Smooth muscle cell (in vitro differentiated cells): ENCODE measurements at regions not wholly inside any gene's neighbourhood (a gene's known extent, or its start where the extent isn't known, plus 50 kb on each side); places are given as distances from the start of the nearest gene placed in this dataset.

ENCODE experiments used
- DNase-seq: peaks from one replicate; lab custom pipeline; 2025; ENCODE audit not compliant: unreplicated experiment; lab: John Stamatoyannopoulos, UW
- H2AFZ ChIP-seq: fragments of 200-600 bp; sonication (generic); 2 replicates; pipeline ENCODE4 v1.6.0; 2016; ENCODE audit warnings: antibody characterized with exemption, low read depth, mild to moderate bottlenecking
- H3F3A ChIP-seq: fragments of 200-600 bp; sonication (generic); 2 replicates; pipeline ENCODE4 v1.6.0; 2017; ENCODE audit warnings: antibody characterized with exemption, low read depth
- H3K27ac ChIP-seq: fragments of 200-600 bp; sonication (generic); 2 replicates; pipeline ENCODE4 v1.5.1; 2016; ENCODE audit warnings: low read depth, mild to moderate bottlenecking
- H3K27me3 ChIP-seq: fragments of 200-600 bp; sonication (generic); 2 replicates; pipeline ENCODE4 v1.6.1; 2016; ENCODE audit warnings: low read depth, mild to moderate bottlenecking
- H3K36me3 ChIP-seq: fragments of 200-600 bp; sonication (generic); 2 replicates; pipeline ENCODE4 v1.5.1; 2016; ENCODE audit warnings: low read depth
- H3K4me1 ChIP-seq: fragments of 200-600 bp; sonication (generic); 2 replicates; pipeline ENCODE4 v1.5.1; 2016; ENCODE audit warnings: low read depth
- H3K4me2 ChIP-seq: fragments of 200-600 bp; sonication (generic); 2 replicates; pipeline ENCODE4 v1.6.0; 2016; ENCODE audit warnings: mild to moderate bottlenecking
- H3K4me3 ChIP-seq: fragments of 200-600 bp; sonication (generic); 2 replicates; pipeline ENCODE4 v1.5.1; 2016; ENCODE audit warnings: mild to moderate bottlenecking
- H3K79me2 ChIP-seq: fragments of 200-600 bp; sonication (generic); 2 replicates; pipeline ENCODE4 v1.6.0; 2016; ENCODE audit warnings: low read depth, mild to moderate bottlenecking
- H3K9ac ChIP-seq: fragments of 200-600 bp; sonication (generic); 2 replicates; pipeline ENCODE4 v1.6.0; 2016; ENCODE audit warnings: low read depth
- H3K9me3 ChIP-seq: fragments of 200-600 bp; sonication (generic); replicated peaks from 2 replicates; pipeline ENCODE4 v1.5.1; 2016; ENCODE audit warnings: low read depth
- H4K20me1 ChIP-seq: fragments of 200-600 bp; sonication (generic); 2 replicates; pipeline ENCODE4 v1.6.0; 2016; ENCODE audit warnings: low read depth
- WGBS: methylation state at CpG from one replicate; pipeline ENCODE4 v1.1.7; 2016; ENCODE audit warnings: low lambda C conversion rate; 5-methylcytosine and 5-hydroxymethylcytosine counted together
- TF ChIP-seq, protein P1 (sequence below): fragments of 200-600 bp; sonication (generic); IDR thresholded peaks from 2 replicates; pipeline ENCODE4 v1.5.1; 2017; ENCODE audit warnings: borderline replicate concordance, mild to moderate bottlenecking, antibody characterized with exemption; ENCODE audit not compliant: insufficient read depth, poor library complexity, severe bottlenecking

GRCh38 chr7:113659416-113659815, 259.4 kb downstream of the PPP1R3A start:
- no peak for DNase-seq
- no peak overlapping the region for H3K27ac ChIP-seq
- no peaks in the 10 kb centered on the region for H3K27me3 ChIP-seq
- H2AFZ ChIP-seq = no peak overlapping the region
- H3K4me3 ChIP-seq = no peak overlapping the region
- TF ChIP-seq, protein P1, sequence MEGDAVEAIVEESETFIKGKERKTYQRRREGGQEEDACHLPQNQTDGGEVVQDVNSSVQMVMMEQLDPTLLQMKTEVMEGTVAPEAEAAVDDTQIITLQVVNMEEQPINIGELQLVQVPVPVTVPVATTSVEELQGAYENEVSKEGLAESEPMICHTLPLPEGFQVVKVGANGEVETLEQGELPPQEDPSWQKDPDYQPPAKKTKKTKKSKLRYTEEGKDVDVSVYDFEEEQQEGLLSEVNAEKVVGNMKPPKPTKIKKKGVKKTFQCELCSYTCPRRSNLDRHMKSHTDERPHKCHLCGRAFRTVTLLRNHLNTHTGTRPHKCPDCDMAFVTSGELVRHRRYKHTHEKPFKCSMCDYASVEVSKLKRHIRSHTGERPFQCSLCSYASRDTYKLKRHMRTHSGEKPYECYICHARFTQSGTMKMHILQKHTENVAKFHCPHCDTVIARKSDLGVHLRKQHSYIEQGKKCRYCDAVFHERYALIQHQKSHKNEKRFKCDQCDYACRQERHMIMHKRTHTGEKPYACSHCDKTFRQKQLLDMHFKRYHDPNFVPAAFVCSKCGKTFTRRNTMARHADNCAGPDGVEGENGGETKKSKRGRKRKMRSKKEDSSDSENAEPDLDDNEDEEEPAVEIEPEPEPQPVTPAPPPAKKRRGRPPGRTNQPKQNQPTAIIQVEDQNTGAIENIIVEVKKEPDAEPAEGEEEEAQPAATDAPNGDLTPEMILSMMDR = no peak
- no peaks in the 10 kb centered on the region for H4K20me1 ChIP-seq
- H3K9ac ChIP-seq = no peak overlapping the region
- no peak overlapping the region for H3K4me2 ChIP-seq
- peaks cover 12% of the 10 kb centered on the region for H3K9me3 ChIP-seq
- H3K36me3 ChIP-seq = no peaks in the 10 kb centered on the region
- no peaks in the 10 kb centered on the region for H3K4me1 ChIP-seq
- H3F3A ChIP-seq = no peaks in the 10 kb centered on the region
- no peaks in the 10 kb centered on the region for H3K79me2 ChIP-seq

- no peak overlapping the region for H3K9ac ChIP-seq
- H3K27me3 ChIP-seq = no peaks in the 10 kb centered on the region
- no peaks in the 10 kb centered on the region for H3K4me1 ChIP-seq
- H3K4me2 ChIP-seq = no peak overlapping the region
- 84% methylated on average over 1 of the region's 1 CpG for WGBS
- H3K79me2 ChIP-seq = no peaks in the 10 kb centered on the region
- H3K36me3 ChIP-seq = no peaks in the 10 kb centered on the region
- no peaks in the 10 kb centered on the region for H4K20me1 ChIP-seq
- no peak overlapping the region for H3K4me3 ChIP-seq
- H3K27ac ChIP-seq = no peak overlapping the region
- TF ChIP-seq, protein P1 = no peak
- DNase-seq = no peak
- no peak overlapping the region for H2AFZ ChIP-seq
- H3K9me3 ChIP-seq = peaks cover 12% of the 10 kb centered on the region
- no peaks in the 10 kb centered on the region for H3F3A ChIP-seq
Observed at GRCh38 chr7:113657603-113658002, 261.2 kb downstream of the PPP1R3A start.

DNA sequence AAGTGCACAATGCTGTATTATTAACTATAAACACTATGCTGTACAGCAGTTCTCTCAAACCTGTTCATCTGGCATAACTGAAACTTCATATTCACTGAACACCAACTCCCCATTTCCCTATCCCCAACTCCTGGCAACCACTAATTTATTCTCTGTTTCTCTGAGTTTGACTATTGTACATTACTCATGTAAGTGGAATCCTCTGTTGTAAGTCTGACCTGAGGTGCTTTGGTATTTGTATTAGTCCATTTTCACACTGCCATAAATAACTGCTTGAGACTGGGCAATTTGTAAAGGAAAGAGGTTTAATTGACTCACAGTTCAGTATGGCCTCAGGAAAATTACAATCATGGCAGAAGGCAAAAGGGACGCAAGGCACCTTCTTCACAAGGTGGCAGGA, 266.3 kb downstream of the PPP1R3A start:
- no peaks in the 10 kb centered on the region for H3K27me3 ChIP-seq
- H3K4me1 ChIP-seq = no peaks in the 10 kb centered on the region
- no peaks in the 10 kb centered on the region for H3K79me2 ChIP-seq
- no peak overlapping the region for H3K4me2 ChIP-seq
- no peaks in the 10 kb centered on the region for H3F3A ChIP-seq
- H3K9me3 ChIP-seq = peaks cover 4% of the 10 kb centered on the region
- H3K36me3 ChIP-seq = no peaks in the 10 kb centered on the region
- 88% methylated on average over 1 of the region's 1 CpG for WGBS
- TF ChIP-seq, protein P1 = no peak
- no peak overlapping the region for H3K27ac ChIP-seq
- H3K9ac ChIP-seq = no peak overlapping the region
- no peak overlapping the region for H2AFZ ChIP-seq
- no peaks in the 10 kb centered on the region for H4K20me1 ChIP-seq
- H3K4me3 ChIP-seq = no peak overlapping the region
- DNase-seq = no peak

- Histone ChIP-seq H3K36me3 (no peaks in the 10 kb centered on the region), H3K4me3 (no peak overlapping the region), H3K9me3 (no peaks in the 10 kb centered on the region), H3K27me3 (no peaks in the 10 kb centered on the region), H3K9ac (no peak overlapping the region), H3F3A (no peaks in the 10 kb centered on the region), H4K20me1 (no peaks in the 10 kb centered on the region), H3K4me2 (no peak overlapping the region), H3K27ac (no peak overlapping the region), H3K79me2 (no peaks in the 10 kb centered on the region), H2AFZ (no peak overlapping the region), H3K4me1 (no peaks in the 10 kb centered on the region)
- TF ChIP-seq, protein P1 = no peak
- DNase-seq = no peak
- 63% methylated on average over 1 of the region's 1 CpG for WGBS
Observed at GRCh38 chr7:113649556-113649955, 269.3 kb downstream of the PPP1R3A start.
